Upper lobe of right lung (tissue), 1 donor: ENCODE measurements at regions not wholly inside any gene's neighbourhood (a gene's known extent, or its start where the extent isn't known, plus 50 kb on each side); places are given as distances from the start of the nearest gene placed in this dataset.

Experiments used
- ATAC-seq: fragments of 200-7000 bp; cut with Tn5 transposase; one replicate; pipeline ENCODE4 v1.9.1; 2020; ENCODE audit warnings: mild to moderate bottlenecking, moderate library complexity
- DNase-seq: peaks from one replicate; pipeline ENCODE4 v3.0.0-alpha.2; 2020
- H3K27ac ChIP-seq: fragments of 200-600 bp; one replicate; pipeline ENCODE4 v1.8.0; 2022
- H3K27me3 ChIP-seq: fragments of 200-600 bp; one replicate; pipeline ENCODE4 v1.8.0; 2022; ENCODE audit warnings: mild to moderate bottlenecking
- H3K36me3 ChIP-seq: fragments of 200-600 bp; one replicate; pipeline ENCODE4 v1.8.0; 2022
- H3K4me1 ChIP-seq: fragments of 200-600 bp; one replicate; pipeline ENCODE4 v1.8.0; 2022
- H3K4me3 ChIP-seq: fragments of 200-600 bp; one replicate; pipeline ENCODE4 v1.8.0; 2022; ENCODE audit warnings: mild to moderate bottlenecking
- H3K9me3 ChIP-seq: fragments of 200-600 bp; one replicate; pipeline ENCODE4 v1.8.0; 2022
- intact Hi-C: fragments of 100-400 bp; cut with DNase I; formaldehyde crosslinking; loops from one replicate; pipeline ENCODE4 v1.11.0; 2022
- TF ChIP-seq, protein P1 (sequence below): fragments of 200-600 bp; IDR thresholded peaks from one replicate; pipeline ENCODE4 v1.8.0; 2022; ENCODE audit warnings: antibody characterized with exemption
- donor health status: DM: no; HTN: yes; CAD: no; lungs with severe emphysema.

DNA sequence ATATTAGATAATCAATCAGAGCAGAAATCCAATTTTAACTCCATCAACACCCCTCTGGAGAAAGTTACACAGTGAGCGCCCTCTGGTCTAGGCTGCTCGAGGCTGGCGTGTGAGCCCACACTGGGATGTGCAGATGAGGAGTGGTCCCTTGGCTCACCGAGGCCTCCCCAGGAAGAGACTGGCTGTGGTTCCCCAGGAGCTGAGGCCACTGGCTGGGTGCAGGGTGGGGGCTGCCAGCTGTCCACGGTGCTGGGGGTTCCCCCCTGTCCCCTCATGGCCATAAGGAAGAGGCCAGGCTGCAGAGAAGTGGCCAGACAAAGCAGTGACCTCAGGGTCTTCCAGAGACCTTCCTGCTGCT lies 750.7 kb downstream of the BRD1 start:
- TF ChIP-seq, protein P1, sequence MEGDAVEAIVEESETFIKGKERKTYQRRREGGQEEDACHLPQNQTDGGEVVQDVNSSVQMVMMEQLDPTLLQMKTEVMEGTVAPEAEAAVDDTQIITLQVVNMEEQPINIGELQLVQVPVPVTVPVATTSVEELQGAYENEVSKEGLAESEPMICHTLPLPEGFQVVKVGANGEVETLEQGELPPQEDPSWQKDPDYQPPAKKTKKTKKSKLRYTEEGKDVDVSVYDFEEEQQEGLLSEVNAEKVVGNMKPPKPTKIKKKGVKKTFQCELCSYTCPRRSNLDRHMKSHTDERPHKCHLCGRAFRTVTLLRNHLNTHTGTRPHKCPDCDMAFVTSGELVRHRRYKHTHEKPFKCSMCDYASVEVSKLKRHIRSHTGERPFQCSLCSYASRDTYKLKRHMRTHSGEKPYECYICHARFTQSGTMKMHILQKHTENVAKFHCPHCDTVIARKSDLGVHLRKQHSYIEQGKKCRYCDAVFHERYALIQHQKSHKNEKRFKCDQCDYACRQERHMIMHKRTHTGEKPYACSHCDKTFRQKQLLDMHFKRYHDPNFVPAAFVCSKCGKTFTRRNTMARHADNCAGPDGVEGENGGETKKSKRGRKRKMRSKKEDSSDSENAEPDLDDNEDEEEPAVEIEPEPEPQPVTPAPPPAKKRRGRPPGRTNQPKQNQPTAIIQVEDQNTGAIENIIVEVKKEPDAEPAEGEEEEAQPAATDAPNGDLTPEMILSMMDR, result no peak
- no peak for ATAC-seq
- no peak overlapping the region for H3K4me3 ChIP-seq

DNA sequence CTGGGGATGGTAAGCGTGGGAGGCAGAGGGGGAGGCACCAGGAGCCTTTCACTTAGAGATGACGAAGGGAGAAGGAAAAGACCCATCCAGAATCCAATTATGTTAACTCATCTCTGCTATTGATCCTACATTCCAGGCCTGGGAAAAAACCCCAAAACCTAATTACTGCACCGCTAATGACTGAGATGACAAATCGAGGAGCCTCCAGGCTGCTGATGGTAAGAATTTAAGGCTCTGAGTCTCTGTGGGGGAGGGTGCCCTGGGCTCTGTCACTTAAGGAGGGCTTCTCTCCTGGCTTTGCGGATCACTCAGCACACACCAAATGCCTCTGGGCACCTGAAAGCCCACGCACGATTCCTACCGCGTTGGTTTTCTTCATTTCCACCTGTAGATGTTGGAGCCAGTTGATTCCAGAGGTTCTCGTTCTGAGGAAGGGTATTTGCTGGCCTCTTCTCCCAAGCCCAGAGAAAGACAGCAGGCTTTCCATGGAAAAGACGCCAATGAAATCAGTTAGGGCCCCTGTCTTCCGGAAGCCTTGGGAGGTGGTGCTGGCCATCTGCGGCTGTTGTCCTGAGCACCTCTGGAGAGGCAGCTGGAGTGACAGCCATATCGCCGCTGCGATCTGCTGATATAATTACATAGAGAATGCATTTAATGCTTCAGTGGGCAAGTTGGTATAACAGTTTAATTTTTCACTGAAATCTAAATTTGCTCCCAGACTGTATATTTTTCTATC lies 751.2 kb downstream of the BRD1 start:
- no peaks in the 10 kb centered on the region for H3K36me3 ChIP-seq
- no peaks in the 10 kb centered on the region for H3K9me3 ChIP-seq
- TF ChIP-seq, protein P1, result no peak
- no peak overlapping the region for H3K27ac ChIP-seq
- ATAC-seq (no peak), DNase-seq (peak; percentile 52)
- H3K4me3 ChIP-seq, result no peak overlapping the region
- H3K27me3 ChIP-seq, result no peaks in the 10 kb centered on the region
- intact Hi-C loops, result no loop called here
- no peaks in the 10 kb centered on the region for H3K4me1 ChIP-seq

More for the DNA sequence above, 750.7 kb downstream of the BRD1 start:
- Histone ChIP-seq H3K4me1 (no peaks in the 10 kb centered on the region), H3K27ac (no peak overlapping the region), H3K27me3 (no peaks in the 10 kb centered on the region), H3K36me3 (no peaks in the 10 kb centered on the region), H3K9me3 (no peaks in the 10 kb centered on the region)
- DNase-seq, result peak; percentile 35
- intact Hi-C loops, result no loop called here

DNA sequence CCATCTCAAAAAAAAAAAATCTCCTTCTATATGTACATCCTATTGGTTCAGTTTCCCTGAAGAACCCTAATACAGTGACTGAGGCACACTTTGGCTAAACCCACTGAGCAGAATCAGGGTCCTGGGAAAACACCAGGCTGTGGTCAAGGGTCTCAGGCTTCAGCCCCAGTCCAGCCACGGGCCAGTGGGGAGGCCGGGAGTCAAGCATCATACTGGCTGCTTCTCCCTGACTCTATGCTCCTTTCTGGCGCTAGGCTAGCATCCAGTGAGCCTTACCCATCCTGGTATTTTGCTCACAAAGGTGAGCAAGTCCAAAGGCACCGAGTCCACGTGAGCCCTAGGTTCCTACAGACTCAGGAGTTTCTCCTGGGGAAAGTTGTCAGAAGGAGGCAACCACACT lies 752.5 kb downstream of the BRD1 start:
- intact Hi-C loops, result no loop called here
- peak; percentile 28 for DNase-seq
- Histone ChIP-seq H3K4me1 (no peaks in the 10 kb centered on the region), H3K27me3 (peaks cover 4% of the 10 kb centered on the region), H3K36me3 (no peaks in the 10 kb centered on the region), H3K4me3 (no peak overlapping the region), H3K9me3 (no peaks in the 10 kb centered on the region), H3K27ac (no peak overlapping the region)
- ATAC-seq, result no peak
- TF ChIP-seq, protein P1, result no peak

DNA sequence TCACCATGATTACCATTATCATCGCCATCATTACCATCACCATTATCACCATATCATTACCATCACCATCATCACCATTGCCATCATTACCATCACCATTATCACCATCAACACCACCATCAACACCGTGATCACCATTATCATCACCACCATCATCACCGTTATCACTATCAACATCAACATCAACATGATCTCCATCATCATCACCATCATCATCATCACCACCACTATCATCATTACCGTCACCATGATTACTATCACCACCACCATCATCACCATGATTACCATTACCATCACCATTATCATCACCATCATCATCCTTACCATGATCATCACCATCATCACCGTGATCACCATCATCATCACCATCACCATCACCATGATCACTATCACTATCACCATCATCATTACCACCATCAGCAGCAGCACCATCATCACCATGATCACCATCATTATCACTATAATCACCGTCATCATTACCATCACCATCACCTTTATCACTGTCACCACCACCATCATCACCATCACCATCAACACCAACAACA lies 753.7 kb downstream of the BRD1 start:
- Histone ChIP-seq H3K27ac (no peak overlapping the region), H3K9me3 (no peaks in the 10 kb centered on the region), H3K27me3 (peaks cover 6% of the 10 kb centered on the region), H3K4me3 (no peak overlapping the region), H3K4me1 (no peaks in the 10 kb centered on the region), H3K36me3 (no peaks in the 10 kb centered on the region)
- DNase-seq (no peak), ATAC-seq (no peak)
- intact Hi-C loops, result no loop called here
- TF ChIP-seq, protein P1, result no peak

DNA sequence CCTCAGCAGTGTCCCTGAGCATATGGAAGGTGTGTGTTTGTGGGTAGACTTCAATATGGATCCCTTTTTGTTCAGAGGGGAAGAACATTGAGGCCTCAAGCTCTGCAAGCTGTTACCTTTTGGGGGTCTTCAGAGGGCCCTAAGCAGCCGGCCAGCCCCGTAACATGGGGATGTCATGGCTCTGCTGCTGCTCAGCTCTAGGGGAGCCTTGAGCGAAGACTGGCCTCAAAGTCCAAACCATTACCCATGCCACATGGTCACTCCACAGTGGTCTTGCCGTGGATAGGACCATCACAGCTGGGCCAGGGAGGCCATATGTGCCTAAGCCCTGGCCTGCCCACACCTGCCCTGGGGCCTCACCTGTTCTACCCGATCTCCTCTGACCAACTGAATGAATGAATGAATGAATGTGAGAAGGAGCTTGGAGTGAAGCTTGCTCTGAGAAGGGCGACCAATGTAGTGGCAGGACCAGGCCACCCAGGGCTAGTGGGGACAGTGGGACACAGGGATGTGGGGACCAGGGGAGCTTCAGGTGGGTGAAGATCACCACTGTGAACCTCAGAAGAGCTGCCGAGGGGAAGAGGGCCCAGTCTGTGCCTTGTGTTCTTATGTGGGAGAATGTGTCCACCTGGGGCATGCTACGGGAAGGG lies 754.6 kb downstream of the BRD1 start:
- H3K36me3 ChIP-seq, result no peaks in the 10 kb centered on the region
- DNase-seq, result peak; percentile 37
- no peak overlapping the region for H3K4me3 ChIP-seq
- peaks cover 6% of the 10 kb centered on the region for H3K27me3 ChIP-seq
- TF ChIP-seq, protein P1, result no peak
- no peak for ATAC-seq
- no peaks in the 10 kb centered on the region for H3K4me1 ChIP-seq
- intact Hi-C loops, result no loop called here
- H3K27ac ChIP-seq, result no peak overlapping the region
- H3K9me3 ChIP-seq, result no peaks in the 10 kb centered on the region
